ENCODE measurements at regions not wholly inside any gene's neighbourhood (a gene's known extent, or its start where the extent isn't known, plus 50 kb on each side); places are given as distances from the start of the nearest gene placed in this dataset.

DNA sequence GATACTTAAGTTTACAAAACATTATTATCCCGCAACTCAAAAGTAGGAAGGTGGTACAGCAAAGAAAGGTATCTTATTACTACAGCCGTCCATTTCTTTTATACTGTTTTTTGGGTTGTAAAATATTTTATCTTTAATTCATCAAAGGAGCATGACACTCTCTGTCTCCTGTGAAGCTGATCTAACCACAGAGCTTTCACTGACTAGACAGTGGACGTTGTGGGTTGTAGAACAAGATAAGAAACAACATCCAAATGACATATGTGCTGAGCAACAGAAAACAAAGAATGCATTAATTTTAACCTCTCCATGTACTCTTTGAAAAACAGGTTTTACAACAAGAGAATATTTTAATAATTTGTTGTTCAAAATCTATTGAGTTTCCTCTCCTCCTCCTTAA is 195.9 kb upstream of the FBXO33 start:
- TF ChIP-seq CTCF (IDR thresholded peaks at IDR 0.05) (no peak), POLR2A (IDR thresholded peaks at IDR 0.05) (no peak)
